NCI-H69 (cell line): ENCODE measurements at regions not wholly inside any gene's neighbourhood (a gene's known extent, or its start where the extent isn't known, plus 50 kb on each side); places are given as distances from the start of the nearest gene placed in this dataset.
A peak's percentile ranks its signal among the peaks of the same experiment; 100 is the strongest.

Experiments used
- DNase-seq: peaks from one replicate; lab custom pipeline; 2025; lab: John Stamatoyannopoulos, UW

- DNase-seq = no peak
These were observed 61.7 kb downstream of the KCNJ2 start for GRCh38 chr17:70230850-70231640.

- DNase-seq = no peak
These were observed 63.1 kb downstream of the KCNJ2 start for GRCh38 chr17:70232466-70232865.

GRCh38 chr17:70235252-70235651, 65.9 kb downstream of the KCNJ2 start:
- DNase-seq = no peak

GRCh38 chr17:70238228-70238627, 68.9 kb downstream of the KCNJ2 start:
- DNase-seq = no peak

- no peak for DNase-seq
These were observed 69.3 kb downstream of the KCNJ2 start for GRCh38 chr17:70238646-70239045.

GRCh38 chr17:70239391-70239826, 70.1 kb downstream of the KCNJ2 start:
- DNase-seq = peak; percentile 33

- no peak for DNase-seq
These were observed 71.7 kb downstream of the KCNJ2 start for GRCh38 chr17:70241071-70241470.

- no peak for DNase-seq
These were observed 73.6 kb downstream of the KCNJ2 start for GRCh38 chr17:70242781-70243437.

- no peak for DNase-seq
These were observed 82.4 kb downstream of the KCNJ2 start for GRCh38 chr17:70251706-70252105.

- DNase-seq = no peak
These were observed 85.6 kb downstream of the KCNJ2 start for GRCh38 chr17:70254735-70255460.

- no peak for DNase-seq
These were observed 87.4 kb downstream of the KCNJ2 start for GRCh38 chr17:70256751-70257150.

- DNase-seq = no peak
These were observed 89.1 kb downstream of the KCNJ2 start for GRCh38 chr17:70258465-70258864.

GRCh38 chr17:70259400-70259799, 90.1 kb downstream of the KCNJ2 start:
- DNase-seq = no peak

- DNase-seq = no peak
These were observed 91.8 kb downstream of the KCNJ2 start for GRCh38 chr17:70261170-70261569.

GRCh38 chr17:70265471-70265870, 96.1 kb downstream of the KCNJ2 start:
- no peak for DNase-seq

GRCh38 chr17:70266394-70266793, 97.1 kb downstream of the KCNJ2 start:
- no peak for DNase-seq

- DNase-seq = no peak
These were observed 99.1 kb downstream of the KCNJ2 start for GRCh38 chr17:70268383-70268782.

GRCh38 chr17:70270554-70270953, 101.2 kb downstream of the KCNJ2 start:
- DNase-seq = no peak

GRCh38 chr17:70271200-70271599, 101.9 kb downstream of the KCNJ2 start:
- no peak for DNase-seq

- DNase-seq = no peak
These were observed 102.3 kb downstream of the KCNJ2 start for GRCh38 chr17:70271672-70272071.

- no peak for DNase-seq
These were observed 104.9 kb downstream of the KCNJ2 start for GRCh38 chr17:70274255-70274654.

- DNase-seq = no peak
These were observed 107.6 kb downstream of the KCNJ2 start for GRCh38 chr17:70276906-70277305.
